Heart left ventricle (tissue), 13 donors: ENCODE measurements at regions not wholly inside any gene's neighbourhood (a gene's known extent, or its start where the extent isn't known, plus 50 kb on each side); places are given as distances from the start of the nearest gene placed in this dataset.

ENCODE experiments used
- CTCF ChIP-seq, 12 donors: fragments of 200-600 bp; sonication (generic) in 4 of 12; IDR thresholded peaks; one replicate each; pipeline versions ENCODE4 v1.5.0 to v1.8.0; 2018 to 2022; ENCODE audit warnings: antibody characterized with exemption in 12 of 12, mild to moderate bottlenecking in 5 of 12
- POLR2A ChIP-seq, 2 donors: fragments of 450-650 bp; IDR thresholded peaks; one replicate each; pipeline ENCODE4 v1.6.1; 2017; ENCODE audit warnings: antibody characterized with exemption in 2 of 2, mild to moderate bottlenecking in 2 of 2, moderate library complexity in 2 of 2
- donor health status: ischemic (EF 13 %, LVEDD 7.1; RV severe dilation, severe dysfunction).
- donor health status: DM: no; HTN: yes; CAD: no.
- donor health status: DM: no; HTN: no; CAD: no.
- donor health status: ischemic (EF 25% LVEDD 6.9; RV normal size, moderate dysfunction).
- donor health status: ischemic (EF 25% LVEDD 5.7; RV mildly dilated, moderate dysfunction).
- donor health status: ischemic (EF 35%, LVEDD 5.7; RV mildly dilated, moderate dysfunction).
- donor health status: nonischemic (EF 11% LVEDD 7.7; RV severe dilation, severe dysfunction).
- donor health status: DM: yes; HTN: yes; CAD: no.
- donor health status: PGD.
- donor health status: ischemic (EF 29% LVEDD 5.4; RV normal size, mild dysfunction).
- donor health status: nonischemic (EF 23%, LVEDD 6.1; RV moderate dilation, normal function).

GRCh38 chrX:43456906-43457305, 199.2 kb upstream of the MAOA start:
- TF ChIP-seq CTCF (IDR thresholded peaks at IDR 0.05) = no peak
- no peak for TF ChIP-seq POLR2A (IDR thresholded peaks at IDR 0.05)
